ENCODE measurements at regions not wholly inside any gene's neighbourhood (a gene's known extent, or its start where the extent isn't known, plus 50 kb on each side); places are given as distances from the start of the nearest gene placed in this dataset.
"Not testable (repeated sequence)": the region's sequence is repeated elsewhere in the genome, so short reads cannot be mapped to it uniquely, and the experiment has no call there.

- TF ChIP-seq EZH2 (IDR thresholded peaks at IDR 0.05; ENCODE audit: borderline replicate concordance); CTCF (IDR thresholded peaks at IDR 0.05; ENCODE audit: poor library complexity); EZH2phosphoT487 (IDR thresholded peaks at IDR 0.05; ENCODE audit: low read depth, severe bottlenecking, unreplicated experiment): not testable (repeated sequence)
These were observed 109.9 kb upstream of the WIPF3 start for GRCh38 chr7:29696402-29696801.
